ENCODE measurements at regions not wholly inside any gene's neighbourhood (a gene's known extent, or its start where the extent isn't known, plus 50 kb on each side); places are given as distances from the start of the nearest gene placed in this dataset.

DNA sequence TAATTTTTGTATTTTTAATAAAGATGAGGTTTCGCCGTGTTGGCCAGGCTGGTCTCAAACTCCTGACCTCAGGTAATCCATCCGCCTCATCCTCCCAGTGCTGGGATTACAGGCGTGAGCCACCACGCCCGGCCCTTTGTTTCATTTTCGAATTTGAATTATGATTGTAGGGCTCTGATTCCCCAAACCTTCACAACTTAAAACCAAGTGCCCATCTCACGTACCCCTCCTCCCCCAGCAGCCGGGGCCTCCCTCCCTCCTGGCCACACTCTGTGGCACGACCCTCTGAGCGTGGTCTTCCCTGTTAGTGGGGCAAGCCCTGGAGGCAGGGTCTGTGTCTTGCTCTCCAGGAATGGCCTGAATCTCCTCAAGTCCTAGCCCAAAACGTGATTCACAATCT, 166.5 kb downstream of the ASB1 start:
- TF ChIP-seq, protein P1, sequence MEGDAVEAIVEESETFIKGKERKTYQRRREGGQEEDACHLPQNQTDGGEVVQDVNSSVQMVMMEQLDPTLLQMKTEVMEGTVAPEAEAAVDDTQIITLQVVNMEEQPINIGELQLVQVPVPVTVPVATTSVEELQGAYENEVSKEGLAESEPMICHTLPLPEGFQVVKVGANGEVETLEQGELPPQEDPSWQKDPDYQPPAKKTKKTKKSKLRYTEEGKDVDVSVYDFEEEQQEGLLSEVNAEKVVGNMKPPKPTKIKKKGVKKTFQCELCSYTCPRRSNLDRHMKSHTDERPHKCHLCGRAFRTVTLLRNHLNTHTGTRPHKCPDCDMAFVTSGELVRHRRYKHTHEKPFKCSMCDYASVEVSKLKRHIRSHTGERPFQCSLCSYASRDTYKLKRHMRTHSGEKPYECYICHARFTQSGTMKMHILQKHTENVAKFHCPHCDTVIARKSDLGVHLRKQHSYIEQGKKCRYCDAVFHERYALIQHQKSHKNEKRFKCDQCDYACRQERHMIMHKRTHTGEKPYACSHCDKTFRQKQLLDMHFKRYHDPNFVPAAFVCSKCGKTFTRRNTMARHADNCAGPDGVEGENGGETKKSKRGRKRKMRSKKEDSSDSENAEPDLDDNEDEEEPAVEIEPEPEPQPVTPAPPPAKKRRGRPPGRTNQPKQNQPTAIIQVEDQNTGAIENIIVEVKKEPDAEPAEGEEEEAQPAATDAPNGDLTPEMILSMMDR (IDR thresholded peaks at IDR 0.05) = no peak
- no peak for TF ChIP-seq POLR2AphosphoS5 (IDR thresholded peaks at IDR 0.05; ENCODE audit: insufficient read depth in 1 of 2, low read depth in 1 of 2)

Measured in vagina (tissue), 2 donors.